ENCODE measurements at regions not wholly inside any gene's neighbourhood (a gene's known extent, or its start where the extent isn't known, plus 50 kb on each side); places are given as distances from the start of the nearest gene placed in this dataset.

GRCh38 chr4:96352051-96352517 is 512.2 kb downstream of the PDHA2 start:
- TF ChIP-seq CTCF (IDR thresholded peaks at IDR 0.05; ENCODE audit: insufficient read depth, low read length) (no peak), POLR2AphosphoS5 (IDR thresholded peaks at IDR 0.05; ENCODE audit: low read depth) (no peak)

Measured in HL-60 (cell line).